T-helper 2 cell treated with Interferon-gamma antibody and Interleukin-4, amounts not matched to agents 100 ng/mL and 5 ng/mL, for 36 hours (primary cell): ENCODE measurements at regions not wholly inside any gene's neighbourhood (a gene's known extent, or its start where the extent isn't known, plus 50 kb on each side); places are given as distances from the start of the nearest gene placed in this dataset.
"Not testable (repeated sequence)": the region's sequence is repeated elsewhere in the genome, so short reads cannot be mapped to it uniquely, and the experiment has no call there.

Experiments used
- intact Hi-C: fragments of 100-400 bp; cut with micrococcal nuclease; formaldehyde crosslinking; loops from one replicate; pipeline ENCODE4 v1.15.1; 2023

GRCh38 chr4:14165222-14165920, 537.8 kb upstream of the BOD1L1 start:
- intact Hi-C loops = no loop called here

- intact Hi-C loops = no loop called here
These were observed 540.5 kb upstream of the BOD1L1 start for GRCh38 chr4:14167876-14168510.

- intact Hi-C loops = no loop called here
These were observed 541.4 kb upstream of the BOD1L1 start for GRCh38 chr4:14168919-14169318.

- intact Hi-C loops = no loop called here
These were observed 541.9 kb upstream of the BOD1L1 start for GRCh38 chr4:14169460-14169859.

- intact Hi-C loops = not testable (repeated sequence)
These were observed 542.4 kb upstream of the BOD1L1 start for GRCh38 chr4:14169940-14170339.

- intact Hi-C loops = no loop called here
These were observed 549.1 kb upstream of the BOD1L1 start for GRCh38 chr4:14176613-14177012.

- intact Hi-C loops = no loop called here
These were observed 550.5 kb upstream of the BOD1L1 start for GRCh38 chr4:14177987-14178386.

GRCh38 chr4:14178421-14178820, 550.9 kb upstream of the BOD1L1 start:
- intact Hi-C loops = no loop called here

- intact Hi-C loops = no loop called here
These were observed 552.6 kb upstream of the BOD1L1 start for GRCh38 chr4:14180166-14180565.

GRCh38 chr4:14180983-14181601, 553.6 kb upstream of the BOD1L1 start:
- intact Hi-C loops = no loop called here

- intact Hi-C loops = no loop called here
These were observed 554.6 kb upstream of the BOD1L1 start for GRCh38 chr4:14182148-14182547.

- intact Hi-C loops = no loop called here
These were observed 556.7 kb upstream of the BOD1L1 start for GRCh38 chr4:14184265-14184664.

- intact Hi-C loops = no loop called here
These were observed 557.2 kb upstream of the BOD1L1 start for GRCh38 chr4:14184767-14185166.

- intact Hi-C loops = no loop called here
These were observed 560.7 kb upstream of the BOD1L1 start for GRCh38 chr4:14188214-14188613.

- intact Hi-C loops = no loop called here
These were observed 566.1 kb upstream of the BOD1L1 start for GRCh38 chr4:14193601-14194000.

GRCh38 chr4:14196131-14196530, 568.6 kb upstream of the BOD1L1 start:
- intact Hi-C loops = no loop called here

- intact Hi-C loops = no loop called here
These were observed 587.7 kb upstream of the BOD1L1 start for GRCh38 chr4:14215116-14215770.

- intact Hi-C loops = no loop called here
These were observed 589.9 kb upstream of the BOD1L1 start for GRCh38 chr4:14217401-14217800.

GRCh38 chr4:14218641-14219040, 591.1 kb upstream of the BOD1L1 start:
- intact Hi-C loops = no loop called here

GRCh38 chr4:14221176-14221575, 593.7 kb upstream of the BOD1L1 start:
- intact Hi-C loops = no loop called here

- intact Hi-C loops = no loop called here
These were observed 595.0 kb upstream of the BOD1L1 start for GRCh38 chr4:14222377-14223029.

GRCh38 chr4:14223461-14223860, 595.9 kb upstream of the BOD1L1 start:
- intact Hi-C loops = no loop called here
